NOMO-1 (cell line): ENCODE measurements at regions not wholly inside any gene's neighbourhood (a gene's known extent, or its start where the extent isn't known, plus 50 kb on each side); places are given as distances from the start of the nearest gene placed in this dataset.

Experiments
- DNase-seq, 2 experiments: peaks; one replicate each; lab custom pipeline; 2025; ENCODE audit not compliant: unreplicated experiment in 2 of 2; lab: John Stamatoyannopoulos, UW

GRCh38 chr6:114418304-114418972 lies 75.6 kb upstream of the HS3ST5 start:
- DNase-seq = no peak

GRCh38 chr6:114407426-114408035 lies 64.7 kb upstream of the HS3ST5 start:
- DNase-seq = no peak

DNA sequence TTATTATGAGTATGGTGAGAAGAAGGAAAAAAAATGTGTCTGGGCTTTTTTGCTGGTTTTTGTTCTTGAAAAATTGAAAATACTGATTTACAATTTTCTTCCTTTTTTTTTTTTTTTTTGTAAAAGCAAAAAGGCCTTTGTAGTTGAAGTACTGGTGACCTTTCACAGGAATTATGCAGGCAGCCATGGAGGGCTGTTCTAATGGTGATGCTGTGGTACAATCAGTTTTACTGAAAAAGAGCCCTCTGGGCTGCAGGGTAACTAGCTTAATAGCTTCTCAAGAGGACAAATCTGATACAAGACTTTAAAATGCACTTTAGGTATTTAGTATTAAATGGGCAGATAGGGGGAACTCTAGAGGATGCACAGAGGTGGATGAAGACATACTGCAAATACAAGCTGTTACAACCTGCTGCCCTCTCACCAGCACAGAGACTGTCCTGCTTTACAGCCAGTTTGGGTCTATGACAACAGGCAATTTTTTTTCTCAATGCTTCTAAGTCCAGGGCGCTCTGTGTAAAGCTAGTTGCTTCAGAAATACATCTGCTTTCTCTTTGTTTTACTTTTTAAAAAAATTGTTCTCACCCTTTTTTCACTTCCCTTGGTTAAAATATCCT lies 61.6 kb upstream of the HS3ST5 start:
- DNase-seq = no peak

DNA sequence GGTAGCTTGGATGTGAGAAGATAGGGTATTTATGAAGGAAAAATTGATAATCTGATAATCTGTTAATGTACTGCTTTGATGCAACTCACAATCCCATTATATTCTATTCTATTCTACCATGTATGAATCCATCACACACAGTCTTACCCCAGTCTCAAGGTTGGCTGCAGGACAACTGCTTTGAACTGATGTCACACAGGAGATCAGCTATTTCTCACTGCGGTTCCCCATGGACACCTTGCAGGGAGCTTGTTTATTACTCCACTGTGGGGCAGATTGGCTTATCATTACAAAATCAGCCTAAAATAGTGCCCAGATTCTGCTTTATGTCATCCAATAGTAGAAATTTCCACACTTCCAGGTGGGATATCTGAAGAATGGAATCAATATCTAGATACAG lies 61.0 kb upstream of the HS3ST5 start:
- DNase-seq = no peak

GRCh38 chr6:114398481-114398880 lies 55.7 kb upstream of the HS3ST5 start:
- DNase-seq = no peak
